AG04450 (cell line): ENCODE measurements at regions not wholly inside any gene's neighbourhood (a gene's known extent, or its start where the extent isn't known, plus 50 kb on each side); places are given as distances from the start of the nearest gene placed in this dataset.

Experiments used
- CTCF ChIA-PET: fragments of 300-600, 350-600 bp; formaldehyde crosslinking; extraction: SDS; loops from one replicate; lab custom pipeline; 2022; ENCODE audit warnings: antibody characterized with exemption, inconsistent platforms; lab: Charles Lee
- POLR2A ChIA-PET: fragments of 350-600 bp; formaldehyde crosslinking; extraction: SDS; loops from one replicate; lab custom pipeline; 2021; ENCODE audit warnings: antibody characterized with exemption, inconsistent platforms; lab: Yijun Ruan, JAX
- DNase-seq: peaks from one replicate; pipeline ENCODE4 v3.0.0-alpha.2; 2011; ENCODE audit warnings: low read depth, low spot score
- H3K27ac ChIP-seq: one replicate; pipeline ENCODE4 v1.5.1; 2012; ENCODE audit warnings: low read depth, low read length, control low read depth
- H3K27me3 ChIP-seq: one replicate; pipeline ENCODE4 v1.6.0; 2012; ENCODE audit warnings: low read length; ENCODE audit not compliant: control insufficient read depth, insufficient read depth
- H3K4me3 ChIP-seq: 2 replicates; pipeline ENCODE4 v1.5.1; 2011; ENCODE audit warnings: mild to moderate bottlenecking, low read depth, low read length, control low read depth
- H3K9me3 ChIP-seq: 2 replicates; pipeline ENCODE4 v1.5.1; 2012; ENCODE audit warnings: low read length; ENCODE audit not compliant: control insufficient read depth, insufficient read depth
- CTCF ChIP-seq: IDR thresholded peaks from 2 replicates; pipeline ENCODE4 v1.5.1; 2011; ENCODE audit warnings: low read depth, low read length, control low read depth, inconsistent platforms

GRCh38 chr4:158420782-158421181 is 100.9 kb upstream of the RXFP1 start:
- H3K27me3 ChIP-seq = no peaks in the 10 kb centered on the region
- DNase-seq = no peak
- CTCF ChIA-PET = no interaction called here
- no peak for TF ChIP-seq CTCF
- POLR2A ChIA-PET = no interaction called here
- H3K4me3 ChIP-seq = no peak overlapping the region
- H3K27ac ChIP-seq = no peak overlapping the region
- no peaks in the 10 kb centered on the region for H3K9me3 ChIP-seq

- POLR2A ChIA-PET = no interaction called here
- Histone ChIP-seq H3K27me3 (no peaks in the 10 kb centered on the region), H3K9me3 (no peaks in the 10 kb centered on the region), H3K27ac (no peak overlapping the region), H3K4me3 (no peak overlapping the region)
- TF ChIP-seq CTCF = no peak
- DNase-seq = no peak
- CTCF ChIA-PET = no interaction called here
These were observed 99.1 kb upstream of the RXFP1 start for GRCh38 chr4:158422546-158422945.

- Histone ChIP-seq H3K27ac (no peak overlapping the region), H3K9me3 (no peaks in the 10 kb centered on the region), H3K27me3 (no peaks in the 10 kb centered on the region), H3K4me3 (no peak overlapping the region)
- DNase-seq = no peak
- no peak for TF ChIP-seq CTCF
- POLR2A ChIA-PET = no interaction called here
- CTCF ChIA-PET = no interaction called here
These were observed 93.4 kb upstream of the RXFP1 start for GRCh38 chr4:158428242-158428641.

DNA sequence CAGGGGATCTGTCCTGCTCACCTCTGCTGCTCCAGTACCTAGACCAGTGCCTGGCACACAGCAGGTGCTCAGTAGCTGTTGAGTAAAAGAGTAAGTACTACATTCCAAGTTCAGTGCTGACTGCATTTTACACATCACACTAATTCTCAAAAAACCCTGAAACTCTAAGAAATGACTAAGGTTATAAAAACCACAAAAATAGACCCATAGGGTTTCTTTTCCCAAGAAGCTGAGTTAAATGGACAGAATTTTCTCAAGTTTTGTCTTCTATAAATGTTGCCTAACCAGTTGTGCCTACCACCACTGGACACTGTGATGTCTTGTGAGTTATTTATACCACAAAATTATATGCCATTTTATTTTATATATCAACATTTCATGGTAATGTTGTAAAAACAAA is 78.9 kb upstream of the RXFP1 start:
- ChIA-PET CTCF (no interaction called here), POLR2A (no interaction called here)
- no peak for DNase-seq

GRCh38 chr4:158443731-158444130 is 78.0 kb upstream of the RXFP1 start:
- no peak for DNase-seq
- H3K4me3 ChIP-seq = no peak overlapping the region
- no peak overlapping the region for H3K27ac ChIP-seq
- no peaks in the 10 kb centered on the region for H3K9me3 ChIP-seq
- ChIA-PET CTCF (no interaction called here), POLR2A (no interaction called here)
- TF ChIP-seq CTCF = no peak
- no peaks in the 10 kb centered on the region for H3K27me3 ChIP-seq

More for the DNA sequence above, 78.9 kb upstream of the RXFP1 start:
- Histone ChIP-seq H3K27ac (no peak overlapping the region), H3K9me3 (no peaks in the 10 kb centered on the region), H3K4me3 (no peak overlapping the region), H3K27me3 (no peaks in the 10 kb centered on the region)
- TF ChIP-seq CTCF = no peak
